ENCODE measurements at regions not wholly inside any gene's neighbourhood (a gene's known extent, or its start where the extent isn't known, plus 50 kb on each side); places are given as distances from the start of the nearest gene placed in this dataset.

- TF ChIP-seq CTCF (conservative IDR thresholded peaks at IDR 0.05) (no peak), ZFX (IDR thresholded peaks at IDR 0.05) (no peak)
Observed at GRCh38 chr12:11534064-11534463, 115.4 kb upstream of the ETV6 start.

All from C4-2B (cell line).